NCI-H748 (cell line): ENCODE measurements at regions not wholly inside any gene's neighbourhood (a gene's known extent, or its start where the extent isn't known, plus 50 kb on each side); places are given as distances from the start of the nearest gene placed in this dataset.

Experiments used
- DNase-seq: peaks from one replicate; lab custom pipeline; 2025; ENCODE audit not compliant: unreplicated experiment; lab: John Stamatoyannopoulos, UW

DNA sequence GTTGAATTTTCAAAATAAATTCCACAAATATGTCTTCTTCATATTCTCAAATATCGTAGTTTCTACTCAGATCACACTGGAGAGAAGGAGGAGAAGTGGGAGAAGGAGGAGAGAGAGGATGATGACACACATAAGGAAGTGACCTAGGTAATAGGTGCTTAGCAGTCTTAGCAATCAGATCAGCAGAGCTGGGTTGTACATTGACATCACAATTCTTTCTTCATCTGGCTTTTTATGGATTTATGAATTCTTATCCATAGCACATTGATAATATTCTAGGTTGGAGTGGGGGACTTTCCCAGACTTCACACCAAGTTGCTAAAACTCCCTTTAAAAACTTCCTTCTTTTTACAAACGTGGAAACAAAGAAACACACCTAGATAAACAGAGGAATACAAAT, 86.9 kb downstream of the FGF9 start:
- no peak for DNase-seq

DNA sequence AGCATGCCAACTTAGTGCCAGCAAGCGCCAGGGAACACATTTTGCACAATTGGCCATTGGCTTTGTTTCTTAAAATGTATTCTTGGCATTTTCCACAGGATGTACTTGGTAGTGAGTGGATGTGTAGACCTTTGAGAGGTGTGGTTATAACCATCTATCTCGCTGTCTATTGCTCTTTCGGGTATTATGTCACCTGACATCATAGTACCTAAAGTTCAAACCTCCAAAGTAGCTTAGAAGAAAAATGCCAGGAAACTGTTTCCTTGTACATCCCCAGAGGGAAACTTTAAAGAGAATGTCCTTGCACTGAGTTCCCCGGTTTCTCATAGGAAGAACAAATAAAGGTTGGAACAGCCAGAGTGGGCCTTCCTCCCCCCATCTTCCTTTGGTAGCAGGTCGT, 87.6 kb downstream of the FGF9 start:
- no peak for DNase-seq

DNA sequence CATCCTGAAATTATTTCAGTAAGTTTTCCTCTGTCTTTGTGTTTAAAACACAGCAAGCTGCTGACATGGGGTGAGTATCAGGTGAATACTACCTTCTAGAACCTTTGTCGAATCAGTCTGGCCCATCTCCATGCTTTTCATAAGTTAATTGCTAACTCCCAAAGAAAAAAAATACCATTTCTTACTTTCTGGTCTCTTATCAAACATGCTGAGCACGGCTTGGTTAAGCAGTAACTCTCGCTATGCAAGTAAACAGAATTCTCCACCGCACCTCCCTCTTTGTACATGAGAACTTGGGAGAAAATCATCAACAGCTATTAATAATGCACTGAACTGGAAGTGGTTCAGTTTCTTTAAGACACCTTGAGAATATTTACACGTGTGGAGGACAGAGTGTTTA, 88.6 kb downstream of the FGF9 start:
- DNase-seq = no peak

DNA sequence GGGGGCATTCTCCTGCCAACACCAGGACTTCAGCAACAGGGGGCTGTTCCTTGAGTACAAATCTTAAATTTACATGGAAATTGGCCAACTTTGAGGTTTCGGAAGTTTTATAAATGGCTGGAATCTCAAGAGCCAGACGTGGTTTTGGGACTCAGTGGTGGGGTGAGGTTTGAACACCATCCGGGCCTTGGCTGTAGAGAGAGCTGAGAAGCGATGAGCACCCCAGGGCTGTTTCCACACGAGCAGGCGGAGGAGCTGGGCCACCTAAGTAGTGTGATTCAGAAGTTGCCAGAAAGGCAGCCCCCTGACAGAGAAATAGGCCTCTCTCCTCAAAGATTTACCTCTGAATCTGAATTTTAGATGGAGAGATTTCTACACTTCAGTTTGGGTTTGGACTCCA, 89.0 kb downstream of the FGF9 start:
- DNase-seq = no peak

DNA sequence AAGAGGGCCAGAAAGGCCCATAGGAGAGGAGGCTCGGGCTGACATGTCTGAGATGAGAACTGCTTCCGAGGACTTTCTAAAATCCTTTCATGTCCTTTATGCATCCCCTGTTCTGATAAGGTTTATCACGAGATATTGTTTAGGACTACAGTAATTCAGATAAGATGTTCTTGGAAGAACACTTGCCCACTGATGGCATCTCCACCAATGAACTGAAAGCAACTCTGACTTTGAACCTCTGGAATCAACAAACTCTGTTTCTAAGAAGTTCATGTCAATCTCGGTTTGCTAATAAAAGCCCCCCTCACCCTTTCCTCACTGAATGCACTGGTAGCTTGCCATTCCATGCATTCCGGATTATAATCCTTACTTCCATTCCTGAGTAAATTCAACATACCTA, 90.9 kb downstream of the FGF9 start:
- DNase-seq = no peak

DNA sequence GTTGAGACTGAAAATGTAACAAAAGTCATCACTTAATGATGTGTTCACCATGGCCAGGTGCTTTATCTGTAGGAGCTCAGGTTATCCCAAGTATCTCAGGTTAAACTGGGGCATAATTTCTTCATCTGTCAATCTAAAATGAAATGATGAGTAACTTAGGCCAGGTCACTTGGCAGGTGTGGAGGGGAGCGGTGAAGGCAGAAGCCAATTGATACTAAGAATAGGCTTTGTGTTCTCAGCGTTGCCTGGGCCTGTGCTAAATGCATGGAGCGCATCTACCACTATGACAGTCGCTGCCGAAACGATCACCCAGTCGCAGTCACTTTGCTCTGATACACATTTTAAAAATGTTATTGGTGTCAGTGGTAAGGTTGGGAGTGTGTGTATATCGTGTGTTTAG, 91.6 kb downstream of the FGF9 start:
- DNase-seq = no peak

DNA sequence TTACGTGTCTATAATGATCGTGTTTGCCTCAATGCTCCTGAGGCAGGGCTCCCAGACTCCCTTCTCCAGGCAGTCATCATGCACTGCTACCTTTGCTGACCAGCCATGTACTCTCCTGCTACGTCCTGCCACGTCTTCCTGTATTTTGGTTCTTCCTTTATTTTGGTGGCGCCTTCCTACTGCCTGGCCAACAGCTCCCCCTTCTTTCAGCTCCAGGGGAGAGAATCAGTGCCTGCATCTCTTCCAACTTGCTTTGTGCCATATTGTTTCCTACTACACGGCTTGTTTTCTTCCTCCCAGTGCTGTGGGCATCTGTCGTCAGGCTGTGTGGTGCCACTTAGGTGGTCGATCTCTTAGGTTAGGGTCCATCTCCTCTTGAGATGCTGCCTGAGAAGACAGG, 96.2 kb downstream of the FGF9 start:
- DNase-seq = no peak

DNA sequence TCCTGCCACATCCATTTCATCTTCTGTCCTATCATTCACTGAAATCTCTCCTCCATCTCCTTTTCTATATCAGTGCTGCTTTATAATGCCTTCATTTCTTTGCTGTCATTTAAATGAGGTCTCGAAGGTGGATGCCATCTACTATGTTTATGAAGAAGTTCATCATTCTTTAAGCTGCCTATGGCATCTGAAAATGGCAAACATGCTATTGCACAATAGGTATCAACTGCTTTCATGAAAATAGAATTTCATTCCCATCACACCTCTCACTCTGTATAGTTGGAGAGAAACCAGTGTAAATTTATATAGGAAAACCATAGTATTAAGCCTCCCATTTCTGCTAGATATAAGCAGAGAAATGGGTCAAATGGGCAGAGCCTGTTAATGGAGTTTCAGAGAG, 100.2 kb downstream of the FGF9 start:
- DNase-seq = no peak

DNA sequence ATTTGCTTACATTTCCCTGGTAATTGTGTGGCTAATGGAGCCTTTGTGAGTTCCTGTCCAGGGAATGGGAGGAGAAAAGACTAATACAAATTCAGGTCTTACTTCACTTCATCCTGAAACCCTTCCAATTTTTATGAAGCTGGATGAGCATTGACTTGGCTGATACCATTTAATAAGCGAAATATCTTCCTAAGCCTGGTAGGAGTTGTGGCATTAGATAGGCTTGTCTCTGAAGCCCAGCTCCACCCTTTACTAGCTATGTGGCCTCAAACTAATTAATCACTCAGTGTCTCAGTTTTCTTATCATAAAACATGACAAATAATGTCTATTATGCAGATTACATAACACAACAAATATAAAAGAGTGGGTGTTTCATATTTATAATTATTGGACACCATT, 106.3 kb downstream of the FGF9 start:
- no peak for DNase-seq

DNA sequence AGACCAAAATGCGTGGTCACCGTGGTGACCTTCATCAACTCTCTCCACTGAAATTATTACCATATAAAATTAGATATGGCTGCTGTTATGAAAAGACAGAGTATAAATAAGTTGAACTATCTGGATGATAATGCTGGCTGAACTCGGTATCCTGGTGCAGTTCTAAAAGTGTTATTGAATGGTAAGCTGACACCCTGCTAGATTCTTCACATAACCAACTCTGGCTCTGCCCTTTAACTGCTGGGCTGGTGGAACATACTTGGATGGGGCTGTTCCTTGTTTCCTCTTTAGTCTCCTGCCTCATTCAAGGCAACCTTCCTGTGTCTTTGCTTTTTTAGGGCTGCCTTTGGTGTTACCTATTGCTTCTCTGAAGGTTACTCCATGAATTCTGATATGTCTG, 106.9 kb downstream of the FGF9 start:
- DNase-seq = no peak

DNA sequence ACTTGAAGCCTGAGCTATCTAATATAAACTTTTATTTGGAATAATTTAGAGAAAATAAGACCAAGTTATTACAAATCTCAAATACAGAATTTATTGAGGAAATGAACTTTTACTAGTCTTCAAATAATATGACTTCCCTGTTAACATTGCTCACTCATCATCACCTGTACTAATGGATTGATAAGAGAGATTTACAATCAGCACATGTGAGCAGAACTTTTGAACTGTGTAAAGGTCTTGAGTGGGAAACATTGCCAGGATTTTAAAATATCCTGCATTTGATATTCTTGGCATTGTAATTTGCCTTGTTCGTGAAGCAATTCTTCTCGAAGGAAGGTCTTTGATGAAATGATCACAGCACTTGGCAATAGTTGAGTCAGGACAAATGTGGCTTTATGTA, 111.9 kb downstream of the FGF9 start:
- DNase-seq = no peak

DNA sequence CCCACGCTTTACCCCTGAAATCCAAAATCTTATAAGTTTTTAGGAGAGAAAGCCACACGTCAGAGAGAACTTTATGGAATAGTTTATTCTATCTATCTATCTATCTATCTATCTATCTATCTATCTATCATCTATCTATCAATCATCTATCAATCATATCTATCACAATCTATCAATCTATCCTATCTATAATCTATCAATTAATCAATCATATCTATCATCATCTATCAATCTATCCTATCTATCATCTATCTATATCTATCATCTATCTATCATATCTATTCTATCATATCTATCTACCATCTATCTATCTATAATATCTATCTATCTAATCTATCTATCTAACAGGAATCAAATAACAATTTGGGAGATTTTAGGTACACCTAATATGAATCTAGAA, 115.1 kb downstream of the FGF9 start:
- DNase-seq = no peak

DNA sequence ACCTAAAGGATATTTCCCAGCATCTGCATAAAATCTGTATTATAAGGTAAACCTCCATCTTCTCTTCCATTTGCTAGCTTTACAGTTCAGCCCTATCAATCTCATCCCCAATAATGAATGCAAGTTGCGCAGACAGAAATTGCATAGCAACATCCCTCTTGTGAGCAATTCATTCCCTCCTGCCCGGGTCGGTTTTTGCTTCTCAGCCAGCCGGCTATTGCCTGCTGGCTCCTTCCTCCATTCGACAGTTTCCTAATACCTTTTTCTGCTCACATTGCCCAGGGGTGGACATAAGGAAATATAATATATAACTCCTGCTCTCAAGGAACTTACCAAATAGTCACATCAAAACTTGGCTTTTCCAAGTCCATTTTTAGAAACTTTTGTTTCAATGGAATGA, 125.2 kb downstream of the FGF9 start:
- no peak for DNase-seq

DNA sequence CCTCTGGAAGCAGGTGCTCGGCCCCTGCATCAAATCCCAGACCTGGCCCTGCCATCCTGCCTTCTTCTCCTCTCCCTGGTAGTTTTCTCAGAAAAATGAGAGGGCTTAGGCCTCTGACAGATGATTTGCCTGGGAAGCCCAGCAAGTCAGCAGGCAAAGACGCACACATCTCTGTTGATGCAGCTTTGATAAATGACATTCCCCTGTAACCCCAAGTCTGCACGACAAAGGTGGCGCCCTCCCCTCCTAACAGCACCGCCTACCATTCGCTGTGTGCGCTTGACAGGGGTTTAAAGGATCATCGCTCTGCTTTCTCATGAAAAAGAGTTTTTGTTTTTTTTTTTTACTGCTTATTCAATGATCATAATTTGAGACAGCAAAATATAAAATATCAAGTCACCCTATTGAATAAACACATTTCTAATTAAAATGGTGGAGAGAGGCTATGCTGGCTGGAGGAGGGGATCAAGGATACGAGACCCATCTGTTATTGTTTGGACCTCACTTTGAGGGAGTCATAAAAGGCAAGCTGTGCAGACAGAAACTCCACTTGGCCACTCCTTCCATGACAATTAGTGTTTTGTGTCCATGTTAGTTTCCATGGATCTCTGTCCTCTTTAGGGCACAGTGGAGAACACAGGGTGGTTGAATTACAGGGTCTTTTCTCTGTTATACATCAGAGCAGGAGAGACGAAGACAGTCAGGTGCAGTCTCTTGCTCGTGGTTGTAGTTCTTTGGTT, 126.1 kb downstream of the FGF9 start:
- DNase-seq = peak; percentile 88

DNA sequence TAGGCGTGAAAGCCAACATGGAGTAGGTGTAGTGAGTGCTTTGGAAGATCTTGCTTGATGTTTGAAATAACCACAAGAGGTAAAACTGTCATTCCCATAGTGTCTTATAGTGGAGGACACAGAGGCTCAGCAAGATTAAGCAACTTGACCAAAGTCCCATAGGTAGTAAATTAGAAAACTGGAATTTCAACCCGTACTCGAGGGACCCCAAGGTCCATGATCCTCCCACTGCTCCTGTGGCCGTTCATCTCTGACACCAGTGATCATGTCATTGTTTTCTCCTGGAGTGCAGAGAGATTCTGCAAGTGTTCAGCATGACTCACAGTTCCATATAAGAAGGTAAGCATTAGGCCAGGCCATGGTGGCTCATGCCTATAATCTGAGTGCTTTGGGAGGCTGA, 126.9 kb downstream of the FGF9 start:
- DNase-seq = no peak

DNA sequence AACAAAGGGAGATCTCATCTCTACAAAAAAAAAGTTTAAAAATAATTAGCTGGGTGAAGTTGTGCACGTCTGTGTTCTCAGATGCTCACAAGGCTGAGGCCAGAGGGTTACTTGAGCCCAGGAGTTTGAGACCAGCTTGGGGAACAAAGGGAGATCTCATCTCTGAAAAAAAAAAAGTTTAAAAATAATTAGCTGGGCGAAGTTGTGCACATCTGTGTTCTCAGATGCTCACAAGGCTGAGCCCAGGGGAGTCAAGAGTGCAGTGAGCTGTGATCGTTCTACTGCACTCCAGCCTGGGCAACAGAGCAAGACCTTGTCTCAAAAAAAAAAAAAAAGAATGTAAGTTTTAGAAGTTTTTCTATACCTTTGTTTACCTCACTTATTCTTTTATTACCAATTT, 127.3 kb downstream of the FGF9 start:
- DNase-seq = no peak

DNA sequence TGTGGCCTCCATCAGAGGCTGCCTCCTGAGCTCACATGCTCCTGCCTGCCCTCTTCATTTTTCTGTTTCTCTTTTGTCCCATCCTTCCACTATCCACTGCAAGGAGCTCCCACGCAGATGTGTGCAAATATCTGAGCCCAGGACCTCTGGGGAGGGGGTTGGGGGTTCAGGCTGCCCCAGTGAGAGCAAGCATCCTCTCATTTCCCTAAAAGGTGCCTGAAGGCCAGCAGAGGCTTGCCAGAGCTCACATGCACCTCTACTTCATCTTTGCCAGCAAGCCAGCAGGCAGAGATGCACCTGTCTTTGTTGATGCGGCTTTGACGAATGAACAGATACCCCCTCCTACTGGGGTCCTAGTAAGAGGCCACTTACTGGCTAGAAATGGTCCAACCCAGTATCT, 128.8 kb downstream of the FGF9 start:
- peak; percentile 26 for DNase-seq

DNA sequence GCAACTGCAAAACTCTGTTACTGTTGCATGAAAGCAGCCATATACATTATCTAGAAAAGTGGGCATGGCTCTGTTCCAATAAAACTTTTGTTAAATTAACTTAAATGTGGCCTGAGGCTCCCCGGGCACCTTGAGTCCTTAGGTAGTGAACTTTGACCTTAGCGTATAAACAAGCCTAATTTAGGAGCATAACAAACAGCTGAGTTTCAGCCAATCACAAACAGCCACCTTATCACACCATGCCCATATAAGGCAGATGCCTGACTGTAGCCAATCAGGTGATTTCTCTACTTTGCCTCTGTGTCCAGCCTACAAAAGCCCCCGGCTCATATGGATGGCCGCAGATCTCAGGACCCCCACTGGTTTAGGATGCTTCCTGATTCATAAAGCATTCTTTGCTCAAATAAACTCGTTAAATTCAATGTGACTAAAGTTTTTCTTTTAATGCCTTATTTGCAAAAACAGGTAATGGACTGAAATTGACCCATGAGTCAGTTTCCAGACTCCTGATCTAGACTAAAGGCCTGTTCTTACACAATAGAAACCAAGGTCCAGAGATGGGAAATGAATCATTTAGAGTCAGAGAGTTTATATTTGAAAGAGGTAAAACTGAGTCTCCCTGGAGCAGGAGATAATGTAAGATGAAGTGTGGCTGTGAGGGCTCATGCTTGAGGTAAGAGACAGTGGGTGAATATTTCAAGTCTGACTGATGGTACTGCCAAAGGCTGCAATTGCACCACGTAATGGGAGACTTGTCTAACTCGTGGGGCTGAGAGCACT, 130.2 kb downstream of the FGF9 start:
- peak; percentile 48 for DNase-seq

DNA sequence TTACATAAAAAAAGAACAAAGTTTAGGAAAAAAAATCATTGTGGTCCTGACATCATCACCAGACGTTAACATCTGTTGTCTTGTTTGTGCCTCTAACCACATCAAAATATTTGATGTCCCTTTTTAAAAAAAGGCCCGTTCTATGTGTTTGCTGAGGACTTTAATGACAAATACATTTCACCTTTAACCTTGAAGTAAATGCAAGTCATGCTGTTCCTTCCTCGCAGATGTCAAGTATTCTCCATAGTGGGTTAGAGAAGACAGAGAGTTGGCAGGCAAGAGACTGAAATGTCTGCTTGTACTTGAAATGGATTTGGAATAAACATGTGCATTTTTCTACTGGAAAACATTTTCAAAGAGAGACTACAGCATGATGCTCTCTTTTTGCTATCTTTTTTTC, 134.9 kb downstream of the FGF9 start:
- no peak for DNase-seq

DNA sequence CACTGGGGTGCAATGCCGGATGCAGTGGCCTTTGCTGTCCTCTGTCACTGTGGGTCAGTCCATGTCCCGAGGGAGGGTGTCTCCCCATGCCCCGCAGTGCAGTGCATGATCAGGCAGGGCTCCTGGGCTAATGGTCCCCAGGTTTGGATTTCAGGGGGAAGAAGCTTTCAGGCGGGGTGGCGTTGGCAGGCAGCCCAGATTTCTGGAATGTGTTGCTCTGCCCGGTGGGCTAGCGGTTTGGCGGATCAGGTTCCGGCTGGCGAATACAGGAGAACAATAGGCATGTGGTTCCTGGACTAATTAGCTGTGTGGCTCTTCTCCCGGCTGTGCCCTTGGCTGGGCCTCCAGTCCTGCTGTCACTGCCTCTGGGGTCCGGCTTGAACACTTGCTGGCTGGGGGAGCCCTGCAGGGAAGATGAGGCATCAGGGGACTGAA, 141.3 kb downstream of the FGF9 start:
- DNase-seq = peak; percentile 90

DNA sequence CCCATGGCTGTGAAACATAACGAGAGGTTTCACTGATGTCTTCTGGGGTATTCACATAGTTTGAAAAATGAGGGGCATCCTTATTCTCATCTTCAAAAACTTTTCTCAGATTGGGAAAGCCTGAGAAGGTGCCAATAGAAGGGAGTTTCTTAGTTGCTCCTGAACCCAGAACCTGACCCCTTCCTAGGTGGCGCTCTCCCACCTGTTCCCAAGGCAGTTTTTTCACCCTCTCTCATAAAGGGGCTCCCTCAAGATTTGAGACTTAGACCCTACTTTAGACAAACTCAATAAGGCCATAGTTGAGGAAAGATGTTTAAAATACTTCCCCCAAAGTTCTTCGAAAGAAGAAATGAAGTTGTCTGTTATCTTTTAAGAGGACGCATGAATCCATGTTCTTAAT, 142.2 kb downstream of the FGF9 start:
- no peak for DNase-seq

DNA sequence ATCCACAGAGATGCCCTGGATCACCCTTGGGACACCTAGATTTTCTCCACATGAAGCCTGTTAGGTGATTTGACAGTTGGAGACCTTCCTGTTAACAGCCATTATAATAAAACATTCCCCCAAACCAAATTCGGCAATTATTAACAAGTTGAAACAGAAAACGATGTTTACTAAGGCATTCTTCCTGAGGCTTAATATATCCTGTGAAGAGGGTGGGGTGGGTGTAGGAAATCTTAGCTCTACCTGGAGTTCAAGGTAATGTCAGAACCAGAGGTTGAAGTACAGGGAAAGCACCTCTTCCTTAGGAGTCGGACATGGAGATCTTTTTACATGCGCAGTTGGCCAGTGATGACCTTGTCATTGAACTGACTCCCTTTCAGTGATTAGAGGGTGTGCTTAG, 143.0 kb downstream of the FGF9 start:
- DNase-seq = no peak

DNA sequence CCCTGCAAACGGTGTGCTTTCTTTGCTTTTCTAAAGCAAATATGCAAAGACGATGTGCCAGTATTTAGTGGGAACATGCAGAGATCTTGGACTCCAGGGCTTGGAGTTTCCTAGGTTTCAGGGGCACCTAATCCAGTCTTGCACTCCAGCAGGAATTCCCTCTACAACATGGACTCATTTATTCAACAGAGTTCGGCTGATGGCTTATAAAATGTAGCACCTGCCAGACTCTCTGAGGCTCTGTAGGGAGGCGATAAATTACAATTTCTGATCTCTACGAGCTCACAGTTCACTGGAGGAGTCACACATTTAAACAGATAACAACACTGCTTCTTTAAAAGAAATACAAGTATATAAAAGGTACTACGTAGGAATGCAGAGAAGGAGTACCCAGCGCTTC, 143.7 kb downstream of the FGF9 start:
- no peak for DNase-seq
